HG03457 (cell line): ENCODE measurements at regions not wholly inside any gene's neighbourhood (a gene's known extent, or its start where the extent isn't known, plus 50 kb on each side); places are given as distances from the start of the nearest gene placed in this dataset.

ENCODE experiments used
- ATAC-seq: cut with Tn5 transposase; IDR thresholded peaks from one replicate; pipeline ENCODE4 v1.9.1; 2021; ENCODE audit warnings: moderate number of reproducible peaks; ENCODE audit not compliant: unreplicated experiment

- ATAC-seq = no peak
Measured at GRCh38 chr2:128702616-128703015, 383.9 kb upstream of the HS6ST1 start.

GRCh38 chr2:128708106-128708816 is 389.6 kb upstream of the HS6ST1 start:
- no peak for ATAC-seq

DNA sequence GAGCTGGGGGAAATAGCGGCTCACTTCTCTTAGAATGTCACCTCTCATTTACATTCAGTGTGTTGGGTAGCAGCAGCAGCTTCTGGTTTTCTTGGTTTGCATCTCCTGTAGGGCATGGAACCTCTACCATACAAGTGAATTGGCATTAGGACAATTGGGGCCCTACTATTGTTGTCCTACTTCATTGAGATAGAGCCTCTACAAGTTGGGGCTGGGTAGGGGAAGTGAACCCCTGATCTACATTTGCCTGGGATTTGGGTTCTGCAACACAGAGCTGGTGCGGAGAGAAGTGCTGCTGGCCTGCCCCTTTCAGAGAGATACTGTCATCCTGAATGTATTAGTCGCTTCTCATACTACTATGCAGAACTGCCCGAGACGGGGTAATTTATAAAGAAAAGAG is 391.6 kb upstream of the HS6ST1 start:
- no peak for ATAC-seq

DNA sequence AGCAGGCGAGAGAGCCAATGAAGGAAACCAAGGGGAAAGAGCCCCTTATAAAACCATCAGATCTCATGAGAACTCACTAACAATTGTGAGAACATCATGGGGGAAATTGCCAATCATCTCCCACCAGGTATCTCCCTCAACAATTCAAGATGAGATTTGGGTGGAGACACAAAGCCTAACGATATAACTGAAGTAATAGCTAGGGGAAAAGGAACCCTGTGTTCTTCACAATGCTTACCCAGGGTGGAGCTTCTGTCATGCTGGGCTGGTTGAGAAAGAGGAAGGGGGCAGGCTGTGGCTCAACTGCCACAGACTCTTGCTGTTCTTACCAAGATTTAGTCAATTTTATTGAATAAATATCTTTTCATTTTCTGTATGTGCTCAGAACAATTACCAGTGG is 392.1 kb upstream of the HS6ST1 start:
- ATAC-seq = no peak

GRCh38 chr2:128714285-128714684 is 395.6 kb upstream of the HS6ST1 start:
- no peak for ATAC-seq

- no peak for ATAC-seq
Measured at GRCh38 chr2:128714851-128715312, 396.2 kb upstream of the HS6ST1 start.

GRCh38 chr2:128715360-128715759 is 396.7 kb upstream of the HS6ST1 start:
- no peak for ATAC-seq

- no peak for ATAC-seq
Measured at GRCh38 chr2:128716299-128716721, 397.6 kb upstream of the HS6ST1 start.

GRCh38 chr2:128717758-128718710 is 399.4 kb upstream of the HS6ST1 start:
- ATAC-seq = no peak

- no peak for ATAC-seq
Measured at GRCh38 chr2:128720080-128721022, 401.7 kb upstream of the HS6ST1 start.

DNA sequence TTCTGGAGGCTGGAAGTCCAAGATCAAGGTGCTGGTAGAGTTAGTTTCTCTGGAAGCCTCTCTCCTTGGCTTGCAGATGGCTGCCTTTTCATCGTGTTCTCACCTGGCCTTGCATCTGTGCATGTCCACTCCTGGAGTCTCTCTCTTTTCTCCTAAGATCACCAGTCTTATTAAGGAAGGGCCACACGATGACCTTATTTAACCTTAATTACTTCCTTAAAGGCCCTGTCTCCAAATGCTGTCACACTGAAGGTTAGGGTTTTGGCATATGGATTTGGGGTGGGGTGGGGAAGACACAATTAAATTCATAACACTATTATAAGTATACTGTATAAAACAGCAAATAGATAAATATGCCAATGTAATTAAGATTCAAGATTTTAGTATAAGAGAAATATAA is 402.4 kb upstream of the HS6ST1 start:
- ATAC-seq = no peak

- no peak for ATAC-seq
Measured at GRCh38 chr2:128722489-128722888, 403.8 kb upstream of the HS6ST1 start.

- no peak for ATAC-seq
Measured at GRCh38 chr2:128724547-128724946, 405.9 kb upstream of the HS6ST1 start.

GRCh38 chr2:128724972-128725371 is 406.3 kb upstream of the HS6ST1 start:
- ATAC-seq = no peak

DNA sequence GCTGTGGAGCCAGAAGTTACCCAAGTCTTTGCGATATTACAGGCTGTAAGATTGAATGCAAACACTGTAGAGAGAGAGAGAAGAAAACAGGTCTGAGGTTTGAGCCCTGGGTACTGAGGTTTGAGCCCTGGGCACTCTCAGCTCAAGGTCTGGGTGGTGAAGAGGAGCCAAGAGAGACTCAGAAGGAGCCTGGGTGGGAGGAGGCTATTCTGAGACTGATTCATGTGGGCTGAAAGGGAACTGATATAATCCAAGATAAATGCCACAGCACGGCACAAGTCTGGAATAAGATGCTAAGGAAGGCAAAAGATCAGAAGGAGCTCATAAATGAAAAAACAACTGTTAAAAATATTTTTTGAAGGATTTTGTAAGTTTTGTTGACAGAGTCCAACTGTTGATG is 407.6 kb upstream of the HS6ST1 start:
- ATAC-seq = no peak

- peak; percentile 47 for ATAC-seq
Measured at GRCh38 chr2:128726911-128727310, 408.2 kb upstream of the HS6ST1 start.

- peak; percentile 76 for ATAC-seq
Measured at GRCh38 chr2:128727404-128727803, 408.7 kb upstream of the HS6ST1 start.

GRCh38 chr2:128727914-128728313 is 409.2 kb upstream of the HS6ST1 start:
- no peak for ATAC-seq

GRCh38 chr2:128729051-128729450 is 410.4 kb upstream of the HS6ST1 start:
- no peak for ATAC-seq

GRCh38 chr2:128731994-128732650 is 413.5 kb upstream of the HS6ST1 start:
- ATAC-seq = no peak
